Left lobe of liver (tissue), 2 donors: ENCODE measurements at regions not wholly inside any gene's neighbourhood (a gene's known extent, or its start where the extent isn't known, plus 50 kb on each side); places are given as distances from the start of the nearest gene placed in this dataset.

ENCODE experiments used
- ATAC-seq: fragments of 200-7000 bp; cut with Tn5 transposase; one replicate; pipeline ENCODE4 v1.9.1; 2020; ENCODE audit warnings: mild to moderate bottlenecking, moderate library complexity
- DNase-seq: peaks from one replicate; pipeline ENCODE4 v3.0.0-alpha.2; 2020; ENCODE audit warnings: low spot score
- donor health status: DM: no; HTN: no; CAD: no; lungs with moderate emphysema.
- donor health status: DM: no; HTN: yes; CAD: no.

DNA sequence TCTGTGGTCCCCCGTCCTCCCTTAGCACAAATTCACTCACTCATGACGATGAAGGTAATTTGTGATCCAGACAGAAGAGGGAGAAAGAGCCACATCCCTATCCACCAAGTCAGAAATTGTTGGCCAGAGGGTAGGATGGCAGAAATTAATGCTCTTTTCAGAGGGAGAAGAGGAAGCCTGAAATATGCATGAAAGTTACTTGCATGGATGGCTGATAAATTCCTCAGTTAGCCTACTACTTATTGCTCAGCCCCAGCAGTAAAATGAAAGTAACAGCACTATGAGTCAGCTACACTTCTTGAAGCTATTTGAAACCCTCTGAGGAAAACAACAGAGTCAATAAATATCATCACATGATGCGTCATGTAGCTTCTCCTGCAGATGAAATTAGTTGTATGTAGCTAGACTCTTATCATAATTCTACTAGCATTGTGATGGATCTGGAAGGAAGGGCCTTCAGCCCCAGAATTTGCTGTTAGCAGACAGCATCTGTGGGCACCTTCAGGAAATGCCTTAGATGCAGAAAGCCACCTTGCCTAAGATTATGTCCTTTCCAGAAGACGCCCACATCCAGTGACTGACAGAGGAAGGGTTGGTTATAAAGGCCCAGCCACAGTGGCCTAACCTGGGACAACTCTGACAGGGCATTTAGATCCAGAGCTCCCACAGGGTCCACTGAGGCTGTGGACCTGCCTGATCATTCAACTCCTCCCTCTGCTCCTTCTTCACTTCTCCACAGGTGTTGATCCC lies 81.2 kb upstream of the CCDC112 start:
- no peak for DNase-seq
- peak; percentile 59 for ATAC-seq

DNA sequence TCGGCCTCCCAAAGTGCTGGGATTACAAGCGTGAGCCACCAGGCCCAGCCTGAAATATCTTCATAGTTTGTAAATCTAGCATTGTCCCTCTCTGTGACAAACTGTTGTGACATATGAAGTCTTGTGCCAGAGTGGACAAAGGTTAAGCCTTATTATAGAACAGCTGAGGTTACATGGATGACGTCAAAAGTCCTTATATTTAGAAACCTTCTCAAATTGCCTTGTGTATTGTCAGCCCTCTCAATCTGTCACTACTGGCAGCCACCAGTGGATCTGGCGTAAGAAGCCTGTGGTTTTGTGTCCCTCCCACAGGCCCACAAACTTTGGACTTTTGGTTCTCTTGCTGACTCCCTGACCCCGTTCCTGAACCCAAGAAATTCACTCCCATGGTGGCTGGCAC lies 79.4 kb upstream of the CCDC112 start:
- ATAC-seq (peak; percentile 88), DNase-seq (peak; percentile 88)

DNA sequence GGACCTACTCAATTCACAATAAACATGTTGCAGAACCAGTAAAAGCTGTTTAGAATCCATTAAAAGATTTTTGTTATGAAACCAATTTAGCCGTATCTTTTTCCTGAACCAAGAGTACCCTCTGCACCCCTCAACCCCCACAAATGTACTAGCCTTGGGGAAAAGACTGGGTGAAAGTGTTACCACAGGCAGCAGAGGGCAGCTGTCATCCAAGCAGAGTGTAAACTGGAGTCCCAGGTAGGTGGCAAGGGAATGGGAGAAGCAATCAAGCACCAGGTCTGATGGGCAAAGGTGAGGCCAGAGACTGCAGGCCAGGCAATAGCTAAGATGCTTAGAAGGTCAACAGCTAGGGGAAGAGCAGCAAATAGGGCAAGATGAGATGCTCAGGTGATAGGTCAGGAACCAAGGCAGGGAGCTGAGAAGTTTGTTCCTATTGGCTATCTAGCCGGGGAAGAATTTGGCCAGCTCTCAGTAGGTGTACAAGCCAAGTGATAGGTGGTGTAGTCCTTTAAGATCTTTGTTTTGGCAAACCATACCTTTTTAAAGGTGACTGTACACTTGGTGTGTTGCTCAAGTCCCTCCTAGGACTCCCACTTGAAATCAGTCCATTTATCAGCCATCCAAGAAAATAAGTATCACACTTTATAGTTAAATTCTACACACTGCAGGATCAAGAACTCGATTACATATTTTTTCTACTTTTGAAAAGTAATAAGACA lies 77.8 kb upstream of the CCDC112 start:
- DNase-seq (no peak), ATAC-seq (peak; percentile 54)

DNA sequence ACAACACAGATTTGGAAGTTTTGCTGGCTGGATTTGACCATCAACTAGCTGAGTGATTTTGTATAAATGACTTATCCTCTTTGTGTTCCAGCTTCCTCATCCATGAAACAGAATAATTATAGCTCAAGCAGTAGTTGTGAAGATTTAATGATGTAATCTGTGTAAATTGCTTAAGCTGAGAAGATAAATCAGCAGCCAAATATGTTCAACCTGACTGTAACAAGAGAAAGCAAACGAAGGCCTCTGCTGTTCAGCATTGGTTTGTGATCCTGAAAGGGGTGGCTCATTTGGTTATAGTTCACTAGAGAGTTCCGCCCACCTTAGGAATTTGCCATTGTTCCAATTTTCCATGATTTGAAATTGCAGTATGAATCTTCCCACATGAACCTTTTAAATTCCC lies 75.7 kb upstream of the CCDC112 start:
- ATAC-seq (no peak), DNase-seq (no peak)

- DNase-seq (no peak), ATAC-seq (no peak)
Measured at GRCh38 chr5:115369430-115370144, 73.1 kb upstream of the CCDC112 start.

- no peak for ATAC-seq
Measured at GRCh38 chr5:115366223-115366622, 69.8 kb upstream of the CCDC112 start.

DNA sequence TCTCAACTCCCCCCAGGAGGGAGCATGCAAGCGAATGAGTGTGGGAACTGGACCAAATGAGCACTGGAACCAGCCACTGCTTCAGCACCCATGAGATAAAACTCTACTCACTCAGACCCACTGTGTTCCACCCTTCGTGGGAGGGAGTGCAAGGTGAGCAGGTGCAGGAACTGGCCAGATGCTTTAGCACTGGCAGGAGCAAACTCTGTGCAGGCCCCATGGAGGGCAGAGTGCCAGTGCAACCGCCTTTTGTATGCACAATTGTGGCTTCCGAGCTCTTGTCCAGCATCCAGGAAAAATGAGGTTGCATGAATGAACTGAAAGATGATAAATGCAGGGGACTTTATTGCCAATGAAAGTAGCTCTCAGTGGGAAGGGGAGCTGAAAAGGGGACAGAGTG lies 67.4 kb upstream of the CCDC112 start:
- DNase-seq = no peak

More at GRCh38 chr5:115366223-115366622, 69.8 kb upstream of the CCDC112 start:
- no peak for DNase-seq

GRCh38 chr5:115360046-115360685 lies 63.7 kb upstream of the CCDC112 start:
- DNase-seq (no peak), ATAC-seq (peak; percentile 85)

More for the DNA sequence above, 67.4 kb upstream of the CCDC112 start:
- no peak for ATAC-seq

DNA sequence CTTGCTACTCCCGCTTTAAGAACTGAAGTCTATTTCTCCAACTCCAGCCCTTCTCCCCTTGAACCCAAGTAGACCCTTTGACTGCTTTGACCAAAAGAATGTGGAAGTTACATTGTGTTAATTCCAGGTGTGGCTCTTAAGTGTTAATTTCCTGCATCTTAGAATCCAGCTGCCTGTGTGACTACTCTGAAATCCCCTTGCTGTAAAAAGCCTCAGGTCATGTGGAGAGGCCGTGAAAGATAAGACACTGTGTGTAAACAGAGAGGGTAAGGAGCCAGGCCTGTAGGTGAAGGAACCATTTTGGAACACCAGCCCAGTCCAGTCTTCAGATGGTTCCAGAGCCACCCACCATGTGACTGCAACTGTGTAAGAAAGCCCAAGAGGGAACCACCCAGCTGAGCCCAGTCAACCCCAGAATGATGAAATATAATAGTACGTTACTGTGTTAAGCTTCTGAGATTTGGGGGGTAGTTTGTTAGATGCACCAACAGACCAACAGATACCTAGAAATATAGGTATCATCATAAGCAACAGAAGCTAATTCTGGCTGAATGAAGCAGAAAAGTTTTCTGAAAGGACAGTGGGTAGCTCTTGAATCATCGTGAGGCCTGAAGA lies 59.4 kb upstream of the CCDC112 start:
- ATAC-seq (no peak), DNase-seq (no peak)

DNA sequence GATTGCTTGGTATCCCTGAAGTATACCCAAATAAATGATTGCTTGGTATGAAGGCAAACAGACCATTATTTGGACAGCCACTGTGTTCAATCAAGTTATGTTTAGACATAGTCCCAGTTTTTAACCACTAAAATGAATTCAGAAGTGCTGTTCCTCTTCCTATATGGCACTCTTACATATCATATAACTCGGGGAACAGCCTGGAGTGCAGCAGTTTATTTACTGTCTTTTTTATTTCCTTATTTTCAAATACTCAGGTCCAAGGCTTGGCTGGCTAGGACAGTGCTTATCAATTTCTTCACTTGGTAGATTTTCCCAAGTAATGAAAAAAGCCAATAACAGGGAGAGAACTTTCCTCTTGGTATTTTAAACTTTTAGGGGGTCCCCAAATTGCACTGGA lies 58.6 kb upstream of the CCDC112 start:
- no peak for ATAC-seq
- no peak for DNase-seq

- DNase-seq (peak; percentile 58), ATAC-seq (peak; percentile 78)
Measured at GRCh38 chr5:115354246-115354645, 57.8 kb upstream of the CCDC112 start.

DNA sequence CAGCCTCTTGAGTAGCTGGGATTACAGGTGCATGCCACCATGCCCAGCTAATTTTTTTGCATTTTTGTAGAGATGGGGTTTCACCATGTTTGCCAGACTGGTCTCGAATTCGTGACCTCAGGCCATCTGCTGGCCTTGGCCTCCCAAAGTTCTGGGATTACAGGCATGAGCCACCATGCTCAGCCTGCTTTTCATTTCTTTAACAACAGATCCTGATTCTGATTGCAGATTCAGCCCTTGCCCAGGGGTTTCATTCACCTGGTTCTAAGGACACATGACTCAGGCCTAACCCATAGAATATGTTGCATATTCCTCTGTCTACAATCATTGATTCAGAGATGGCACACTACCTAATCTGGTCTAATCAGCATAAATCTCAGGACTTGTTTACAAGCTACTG lies 56.1 kb upstream of the CCDC112 start:
- ATAC-seq (no peak), DNase-seq (no peak)

- DNase-seq = no peak
- no peak for ATAC-seq
Measured at GRCh38 chr5:115351356-115352195, 55.1 kb upstream of the CCDC112 start.

GRCh38 chr5:115350894-115351293 lies 54.4 kb upstream of the CCDC112 start:
- ATAC-seq = no peak
- DNase-seq = no peak

DNA sequence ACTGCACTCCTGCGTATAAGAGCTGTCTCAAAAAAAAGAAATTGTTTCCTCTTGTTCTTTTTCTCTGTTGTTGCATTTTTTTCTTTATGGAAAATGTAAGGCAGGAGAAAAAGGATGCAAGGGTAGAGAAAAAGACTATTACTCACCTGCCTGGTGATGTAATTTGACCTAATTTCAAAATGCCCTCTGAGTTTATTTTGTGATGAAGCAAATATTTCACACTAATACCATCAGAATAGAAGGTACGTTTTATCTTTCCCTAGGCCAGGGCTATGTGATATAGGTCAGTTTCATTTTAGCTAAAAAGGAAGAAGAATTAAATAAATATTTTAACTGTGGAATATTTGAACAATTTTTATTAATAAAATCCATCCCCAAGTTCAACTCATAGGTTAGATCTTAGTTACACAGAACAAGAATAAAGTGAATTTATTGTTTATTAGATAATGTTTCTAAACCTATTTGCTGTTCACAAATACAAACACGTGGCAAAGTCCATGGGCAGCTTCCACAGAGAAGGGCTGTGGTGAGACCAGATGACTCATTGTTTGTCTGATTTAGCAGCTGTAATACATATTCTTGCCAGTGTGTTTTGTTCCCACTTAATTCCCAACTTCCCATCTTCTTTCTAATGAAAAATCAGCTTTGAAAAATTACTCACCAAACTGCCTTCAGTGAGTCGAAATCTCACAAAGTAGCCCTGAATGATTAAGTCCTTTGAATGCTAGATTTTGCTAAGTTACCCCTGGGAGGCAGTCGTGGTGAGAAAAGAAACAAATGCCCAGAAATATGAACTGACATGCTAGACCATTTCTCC lies 52.8 kb upstream of the CCDC112 start:
- peak; percentile 88 for ATAC-seq
- DNase-seq = peak; percentile 68

DNA sequence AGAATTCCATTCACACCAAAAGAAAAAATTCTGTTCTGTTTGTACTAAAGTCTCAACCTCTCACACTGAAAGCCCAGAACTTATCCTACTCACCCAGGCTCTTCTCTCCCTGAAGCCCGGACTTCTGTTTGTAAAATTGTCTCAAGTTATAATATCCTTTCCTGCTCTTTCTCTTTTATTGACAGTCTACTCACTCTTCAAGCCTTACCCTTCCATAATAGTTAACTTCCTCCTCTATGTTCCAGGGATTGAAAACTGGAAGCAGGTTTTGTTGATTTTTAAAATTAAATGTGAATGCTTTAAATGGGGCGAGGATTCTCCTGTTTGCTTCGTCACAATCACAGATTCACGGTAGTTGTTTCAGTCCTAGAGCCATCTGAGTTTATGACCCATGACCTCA lies 51.7 kb upstream of the CCDC112 start:
- no peak for DNase-seq
- no peak for ATAC-seq
